Endothelial cell (in vitro differentiated cells): ENCODE measurements at regions not wholly inside any gene's neighbourhood (a gene's known extent, or its start where the extent isn't known, plus 50 kb on each side); places are given as distances from the start of the nearest gene placed in this dataset.

Source experiments
- DNase-seq: peaks from one replicate; pipeline ENCODE4 v3.0.0; 2021; ENCODE audit warnings: low spot score
- H3K27ac Mint-ChIP-seq: one replicate; pipeline ENCODE4 v1.8.0; 2021; ENCODE audit warnings: mixed read lengths, inconsistent platforms; ENCODE audit not compliant: unreplicated experiment
- H3K27me3 Mint-ChIP-seq: one replicate; pipeline ENCODE4 v1.8.0; 2021; ENCODE audit warnings: mild to moderate bottlenecking, moderate library complexity, mixed read lengths, inconsistent platforms; ENCODE audit not compliant: unreplicated experiment
- H3K36me3 Mint-ChIP-seq: one replicate; pipeline ENCODE4 v1.8.0; 2021; ENCODE audit warnings: mild to moderate bottlenecking, low read depth, mixed read lengths, inconsistent platforms; ENCODE audit not compliant: unreplicated experiment
- H3K4me1 Mint-ChIP-seq: one replicate; pipeline ENCODE4 v1.8.0; 2021; ENCODE audit warnings: mild to moderate bottlenecking, mixed read lengths, inconsistent platforms; ENCODE audit not compliant: unreplicated experiment
- H3K4me3 Mint-ChIP-seq: one replicate; pipeline ENCODE4 v1.8.0; 2021; ENCODE audit warnings: mild to moderate bottlenecking, mixed read lengths, inconsistent platforms; ENCODE audit not compliant: unreplicated experiment
- H3K9me3 Mint-ChIP-seq: one replicate; pipeline ENCODE4 v1.8.0; 2021; ENCODE audit warnings: mixed read lengths, inconsistent platforms; ENCODE audit not compliant: unreplicated experiment
- CTCF ChIP-seq: fragments of 200-600 bp; sonication (generic); IDR thresholded peaks from one replicate; pipeline ENCODE4 v1.5.0; 2021; ENCODE audit warnings: antibody characterized with exemption; ENCODE audit not compliant: unreplicated experiment

- Mint-ChIP-seq H3K4me1 (peaks cover 19% of the 10 kb centered on the region), H3K27me3 (no peaks in the 10 kb centered on the region), H3K36me3 (peaks cover under 1% of the 10 kb centered on the region), H3K27ac (no peak overlapping the region), H3K4me3 (no peak overlapping the region), H3K9me3 (no peaks in the 10 kb centered on the region)
- no peak for TF ChIP-seq CTCF
- no peak for DNase-seq
Measured at GRCh38 chr13:40440990-40441820, 225.2 kb downstream of the FOXO1 start.

- H3K4me3 Mint-ChIP-seq = no peak overlapping the region
- peaks cover 23% of the 10 kb centered on the region for H3K4me1 Mint-ChIP-seq
- H3K9me3 Mint-ChIP-seq = peaks cover 5% of the 10 kb centered on the region
- peaks cover 5% of the 10 kb centered on the region for H3K36me3 Mint-ChIP-seq
- H3K27ac Mint-ChIP-seq = no peak overlapping the region
- no peak for TF ChIP-seq CTCF
- no peaks in the 10 kb centered on the region for H3K27me3 Mint-ChIP-seq
- no peak for DNase-seq
Measured at GRCh38 chr13:40442231-40442630, 224.2 kb downstream of the FOXO1 start.

GRCh38 chr13:40442826-40443225, 223.6 kb downstream of the FOXO1 start:
- Mint-ChIP-seq H3K9me3 (peaks cover 5% of the 10 kb centered on the region), H3K4me1 (peaks cover 23% of the 10 kb centered on the region), H3K36me3 (peaks cover 5% of the 10 kb centered on the region), H3K27me3 (no peaks in the 10 kb centered on the region), H3K27ac (no peak overlapping the region), H3K4me3 (no peak overlapping the region)
- no peak for DNase-seq
- TF ChIP-seq CTCF = no peak

GRCh38 chr13:40444241-40444640, 222.2 kb downstream of the FOXO1 start:
- Mint-ChIP-seq H3K4me1 (peaks cover 19% of the 10 kb centered on the region), H3K9me3 (peaks cover 5% of the 10 kb centered on the region), H3K36me3 (peaks cover 5% of the 10 kb centered on the region), H3K27me3 (no peaks in the 10 kb centered on the region), H3K4me3 (no peak overlapping the region), H3K27ac (no peak overlapping the region)
- DNase-seq = no peak
- TF ChIP-seq CTCF = no peak

- peaks cover 5% of the 10 kb centered on the region for H3K36me3 Mint-ChIP-seq
- H3K27me3 Mint-ChIP-seq = no peaks in the 10 kb centered on the region
- no peak for TF ChIP-seq CTCF
- H3K9me3 Mint-ChIP-seq = peaks cover 9% of the 10 kb centered on the region
- DNase-seq = peak; percentile 32
- H3K4me1 Mint-ChIP-seq = peaks cover 19% of the 10 kb centered on the region
- no peak overlapping the region for H3K4me3 Mint-ChIP-seq
- peak overlapping the region; percentile 95 for H3K27ac Mint-ChIP-seq
Measured at GRCh38 chr13:40445557-40445990, 220.9 kb downstream of the FOXO1 start.
